ENCODE measurements at regions not wholly inside any gene's neighbourhood (a gene's known extent, or its start where the extent isn't known, plus 50 kb on each side); places are given as distances from the start of the nearest gene placed in this dataset.

DNA sequence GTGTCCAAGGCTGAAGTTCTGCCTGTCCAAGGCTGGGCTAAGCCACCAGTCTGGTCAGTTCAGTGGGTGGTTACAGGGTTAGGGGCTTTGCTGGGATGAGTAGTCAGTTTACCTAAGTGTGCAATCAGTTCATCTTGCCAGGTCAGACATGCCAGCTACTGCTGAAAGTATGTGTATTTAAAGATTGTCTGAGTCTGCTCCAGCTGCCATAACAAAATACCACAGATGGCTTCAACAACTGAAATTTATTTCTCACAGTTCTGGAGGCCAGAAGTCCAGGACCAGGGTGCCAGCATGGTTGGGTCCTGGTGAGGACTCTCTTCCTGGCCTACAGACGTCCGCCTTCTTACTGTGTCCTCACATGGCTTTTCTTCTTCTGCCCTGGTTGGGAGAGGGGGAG, 52.4 kb upstream of the TNS3 start:
- Histone ChIP-seq H4K20me1 (ENCODE audit: insufficient read depth, low read length) (no peaks in the 10 kb centered on the region), H3K4me2 (ENCODE audit: low read length) (peak overlapping the region; percentile 71; the same call in 1 of the 2 replicates), H3K79me2 (ENCODE audit: insufficient read depth, low read length) (no peaks in the 10 kb centered on the region), H3F3A (ENCODE audit: insufficient read depth, low read length) (no peaks in the 10 kb centered on the region), H3K4me1 (ENCODE audit: insufficient read depth, low read length, severe bottlenecking) (peaks cover 64% of the 10 kb centered on the region), H2AFZ (ENCODE audit: low read length) (no peak overlapping the region), H3K27ac (ENCODE audit: low read depth, low read length, poor library complexity, severe bottlenecking) (peak overlapping the region; percentile 86), H3K4me3 (ENCODE audit: low read depth, low read length, poor library complexity, severe bottlenecking) (peak overlapping the region; percentile 55), H3K36me3 (ENCODE audit: insufficient read depth, low read length) (no peaks in the 10 kb centered on the region), H3K27me3 (ENCODE audit: insufficient read depth, low read length) (no peaks in the 10 kb centered on the region), H3K9ac (ENCODE audit: low read length) (peak overlapping the region; percentile 10; the same call in 1 of the 2 replicates), H3K9me2 (ENCODE audit: low read depth, low read length) (no peaks in the 10 kb centered on the region), H3K9me3 (ENCODE audit: low read length) (no peaks in the 10 kb centered on the region)
- TF ChIP-seq EZH2 (IDR thresholded peaks at IDR 0.05; ENCODE audit: borderline replicate concordance, low read length) = no peak
- TF ChIP-seq, protein P1, sequence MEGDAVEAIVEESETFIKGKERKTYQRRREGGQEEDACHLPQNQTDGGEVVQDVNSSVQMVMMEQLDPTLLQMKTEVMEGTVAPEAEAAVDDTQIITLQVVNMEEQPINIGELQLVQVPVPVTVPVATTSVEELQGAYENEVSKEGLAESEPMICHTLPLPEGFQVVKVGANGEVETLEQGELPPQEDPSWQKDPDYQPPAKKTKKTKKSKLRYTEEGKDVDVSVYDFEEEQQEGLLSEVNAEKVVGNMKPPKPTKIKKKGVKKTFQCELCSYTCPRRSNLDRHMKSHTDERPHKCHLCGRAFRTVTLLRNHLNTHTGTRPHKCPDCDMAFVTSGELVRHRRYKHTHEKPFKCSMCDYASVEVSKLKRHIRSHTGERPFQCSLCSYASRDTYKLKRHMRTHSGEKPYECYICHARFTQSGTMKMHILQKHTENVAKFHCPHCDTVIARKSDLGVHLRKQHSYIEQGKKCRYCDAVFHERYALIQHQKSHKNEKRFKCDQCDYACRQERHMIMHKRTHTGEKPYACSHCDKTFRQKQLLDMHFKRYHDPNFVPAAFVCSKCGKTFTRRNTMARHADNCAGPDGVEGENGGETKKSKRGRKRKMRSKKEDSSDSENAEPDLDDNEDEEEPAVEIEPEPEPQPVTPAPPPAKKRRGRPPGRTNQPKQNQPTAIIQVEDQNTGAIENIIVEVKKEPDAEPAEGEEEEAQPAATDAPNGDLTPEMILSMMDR (IDR thresholded peaks at IDR 0.05; ENCODE audit: low read length) = no peak

DNA sequence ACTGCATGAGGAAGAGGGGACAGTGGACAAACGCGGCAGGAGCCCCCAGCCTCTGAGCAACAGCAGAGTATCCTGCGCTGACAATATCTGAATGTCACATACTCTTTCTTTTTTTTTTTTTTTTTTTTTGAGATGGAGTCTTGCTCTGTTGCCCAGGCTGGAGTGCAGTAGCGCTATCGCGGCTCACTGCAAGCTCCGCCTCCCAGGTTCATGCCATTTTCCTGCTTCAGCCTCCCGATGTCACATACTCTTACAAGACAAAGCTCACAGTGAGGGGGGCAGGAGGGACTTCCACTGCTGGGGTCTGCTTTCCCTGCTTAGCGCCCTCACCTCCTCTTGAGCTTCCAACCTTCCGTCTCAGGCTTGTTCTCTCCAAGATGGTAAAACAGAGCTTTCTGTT, 51.2 kb upstream of the TNS3 start:
- Histone ChIP-seq H3K9me3 (ENCODE audit: low read length) (no peaks in the 10 kb centered on the region), H3K9me2 (ENCODE audit: low read depth, low read length) (no peaks in the 10 kb centered on the region), H2AFZ (ENCODE audit: low read length) (no peak overlapping the region), H4K20me1 (ENCODE audit: insufficient read depth, low read length) (no peaks in the 10 kb centered on the region), H3K79me2 (ENCODE audit: insufficient read depth, low read length) (no peaks in the 10 kb centered on the region), H3K4me3 (ENCODE audit: low read depth, low read length, poor library complexity, severe bottlenecking) (no peak overlapping the region), H3K36me3 (ENCODE audit: insufficient read depth, low read length) (no peaks in the 10 kb centered on the region), H3K4me1 (ENCODE audit: insufficient read depth, low read length, severe bottlenecking) (peaks cover 54% of the 10 kb centered on the region), H3K27me3 (ENCODE audit: insufficient read depth, low read length) (no peaks in the 10 kb centered on the region), H3K9ac (ENCODE audit: low read length) (no peak overlapping the region), H3F3A (ENCODE audit: insufficient read depth, low read length) (no peaks in the 10 kb centered on the region), H3K27ac (ENCODE audit: low read depth, low read length, poor library complexity, severe bottlenecking) (no peak overlapping the region), H3K4me2 (ENCODE audit: low read length) (no peak overlapping the region)
- TF ChIP-seq, protein P1 (IDR thresholded peaks at IDR 0.05; ENCODE audit: low read length) = no peak
- no peak for TF ChIP-seq EZH2 (IDR thresholded peaks at IDR 0.05; ENCODE audit: borderline replicate concordance, low read length)

All from OCI-LY1 (cell line).